Nephron progenitor cell (in vitro differentiated cells): ENCODE measurements at regions not wholly inside any gene's neighbourhood (a gene's known extent, or its start where the extent isn't known, plus 50 kb on each side); places are given as distances from the start of the nearest gene placed in this dataset.

Experiments
- DNase-seq: peaks from one replicate; pipeline ENCODE4 v3.0.0; 2021
- H3K27ac Mint-ChIP-seq: 2 replicates; pipeline ENCODE4 v1.8.0; 2021; ENCODE audit warnings: mild to moderate bottlenecking, moderate library complexity, mixed read lengths
- H3K27me3 Mint-ChIP-seq: 2 replicates; pipeline ENCODE4 v1.8.0; 2021; ENCODE audit warnings: mild to moderate bottlenecking, low read depth, mixed read lengths; ENCODE audit not compliant: poor library complexity
- H3K36me3 Mint-ChIP-seq: 2 replicates; pipeline ENCODE4 v1.8.0; 2021; ENCODE audit warnings: low read depth, mixed read lengths
- H3K4me1 Mint-ChIP-seq: 2 replicates; pipeline ENCODE4 v1.8.0; 2021; ENCODE audit warnings: mixed read lengths
- H3K4me3 Mint-ChIP-seq: 2 replicates; pipeline ENCODE4 v1.8.0; 2021; ENCODE audit warnings: mild to moderate bottlenecking, moderate library complexity, mixed read lengths
- H3K9me3 Mint-ChIP-seq: 2 replicates; pipeline ENCODE4 v1.8.0; 2021; ENCODE audit warnings: mild to moderate bottlenecking, moderate library complexity, mixed read lengths
- CTCF ChIP-seq: fragments of 200-600 bp; sonication (generic); IDR thresholded peaks from 2 replicates; pipeline ENCODE4 v1.5.0; 2021; ENCODE audit warnings: antibody characterized with exemption

- Mint-ChIP-seq H3K9me3 (no peaks in the 10 kb centered on the region), H3K4me1 (peaks cover 21% of the 10 kb centered on the region), H3K4me3 (no peak overlapping the region), H3K27me3 (peaks cover 25% of the 10 kb centered on the region), H3K27ac (no peak overlapping the region), H3K36me3 (no peaks in the 10 kb centered on the region)
- no peak for DNase-seq
- TF ChIP-seq CTCF, result no peak
These were observed 76.6 kb upstream of the BZW1 start for GRCh38 chr2:200735061-200735460.

- Mint-ChIP-seq H3K27ac (no peak overlapping the region), H3K27me3 (peaks cover 23% of the 10 kb centered on the region), H3K4me1 (peaks cover 35% of the 10 kb centered on the region), H3K9me3 (no peaks in the 10 kb centered on the region), H3K4me3 (peak overlapping the region; percentile 12), H3K36me3 (no peaks in the 10 kb centered on the region)
- DNase-seq, result no peak
- no peak for TF ChIP-seq CTCF
These were observed 75.0 kb upstream of the BZW1 start for GRCh38 chr2:200736646-200737274.

GRCh38 chr2:200737585-200737984 is 74.1 kb upstream of the BZW1 start:
- Mint-ChIP-seq H3K27me3 (peaks cover 21% of the 10 kb centered on the region), H3K36me3 (no peaks in the 10 kb centered on the region), H3K9me3 (no peaks in the 10 kb centered on the region), H3K4me1 (peaks cover 38% of the 10 kb centered on the region), H3K27ac (no peak overlapping the region), H3K4me3 (no peak overlapping the region)
- DNase-seq, result no peak
- no peak for TF ChIP-seq CTCF

GRCh38 chr2:200738590-200738989 is 73.1 kb upstream of the BZW1 start:
- Mint-ChIP-seq H3K4me1 (peaks cover 48% of the 10 kb centered on the region), H3K4me3 (no peak overlapping the region), H3K9me3 (no peaks in the 10 kb centered on the region), H3K36me3 (no peaks in the 10 kb centered on the region), H3K27me3 (peaks cover 20% of the 10 kb centered on the region), H3K27ac (no peak overlapping the region)
- no peak for TF ChIP-seq CTCF
- DNase-seq, result no peak

- Mint-ChIP-seq H3K9me3 (no peaks in the 10 kb centered on the region), H3K4me3 (no peak overlapping the region), H3K27me3 (peaks cover 19% of the 10 kb centered on the region), H3K27ac (no peak overlapping the region), H3K36me3 (no peaks in the 10 kb centered on the region), H3K4me1 (peaks cover 52% of the 10 kb centered on the region)
- no peak for TF ChIP-seq CTCF
- DNase-seq, result no peak
These were observed 70.8 kb upstream of the BZW1 start for GRCh38 chr2:200740907-200741306.

GRCh38 chr2:200741468-200742202 is 70.1 kb upstream of the BZW1 start:
- Mint-ChIP-seq H3K4me1 (peaks cover 50% of the 10 kb centered on the region), H3K4me3 (no peak overlapping the region), H3K27me3 (peaks cover 19% of the 10 kb centered on the region), H3K36me3 (no peaks in the 10 kb centered on the region), H3K27ac (peak overlapping the region; percentile 65), H3K9me3 (no peaks in the 10 kb centered on the region)
- DNase-seq, result no peak
- no peak for TF ChIP-seq CTCF
